ENCODE measurements at regions not wholly inside any gene's neighbourhood (a gene's known extent, or its start where the extent isn't known, plus 50 kb on each side); places are given as distances from the start of the nearest gene placed in this dataset.

GRCh38 chr10:78817361-78817760 lies 251.4 kb upstream of the ZMIZ1 start:
- DNase-seq = no peak

GRCh38 chr10:78817804-78818203 lies 251.0 kb upstream of the ZMIZ1 start:
- DNase-seq = no peak

GRCh38 chr10:78819361-78820006 lies 249.3 kb upstream of the ZMIZ1 start:
- DNase-seq = no peak

GRCh38 chr10:78820007-78820362 lies 248.8 kb upstream of the ZMIZ1 start:
- DNase-seq = no peak

- no peak for DNase-seq
Observed at GRCh38 chr10:78821052-78821451, 247.7 kb upstream of the ZMIZ1 start.

- DNase-seq = no peak
Observed at GRCh38 chr10:78828647-78829539, 239.9 kb upstream of the ZMIZ1 start.

- no peak for DNase-seq
Observed at GRCh38 chr10:78829565-78829964, 239.2 kb upstream of the ZMIZ1 start.

- DNase-seq = no peak
Observed at GRCh38 chr10:78830062-78830975, 238.4 kb upstream of the ZMIZ1 start.

GRCh38 chr10:78830976-78831375 lies 237.8 kb upstream of the ZMIZ1 start:
- no peak for DNase-seq

GRCh38 chr10:78831461-78831860 lies 237.3 kb upstream of the ZMIZ1 start:
- no peak for DNase-seq

- DNase-seq = no peak
Observed at GRCh38 chr10:78832281-78832680, 236.5 kb upstream of the ZMIZ1 start.

- DNase-seq = no peak
Observed at GRCh38 chr10:78838141-78838657, 230.6 kb upstream of the ZMIZ1 start.

- DNase-seq = no peak
Observed at GRCh38 chr10:78843495-78843894, 225.3 kb upstream of the ZMIZ1 start.

- DNase-seq = no peak
Observed at GRCh38 chr10:78844960-78845607, 223.7 kb upstream of the ZMIZ1 start.

- no peak for DNase-seq
Observed at GRCh38 chr10:78846071-78846470, 222.7 kb upstream of the ZMIZ1 start.

- DNase-seq = no peak
Observed at GRCh38 chr10:78846760-78847159, 222.0 kb upstream of the ZMIZ1 start.

- no peak for DNase-seq
Observed at GRCh38 chr10:78847485-78847884, 221.3 kb upstream of the ZMIZ1 start.

GRCh38 chr10:78849115-78849514 lies 219.7 kb upstream of the ZMIZ1 start:
- no peak for DNase-seq

GRCh38 chr10:78849731-78850130 lies 219.0 kb upstream of the ZMIZ1 start:
- DNase-seq = no peak

GRCh38 chr10:78850644-78851435 lies 217.9 kb upstream of the ZMIZ1 start:
- DNase-seq = no peak

- no peak for DNase-seq
Observed at GRCh38 chr10:78851647-78852046, 217.1 kb upstream of the ZMIZ1 start.

Measured in NCI-H2081 (cell line).